SK-N-SH (cell line): ENCODE measurements at regions not wholly inside any gene's neighbourhood (a gene's known extent, or its start where the extent isn't known, plus 50 kb on each side); places are given as distances from the start of the nearest gene placed in this dataset.

ENCODE experiments used
- FOXM1 ChIP-seq: IDR thresholded peaks from 2 replicates; pipeline ENCODE4 v1.4.0; 2012; ENCODE audit warnings: low read depth, mild to moderate bottlenecking
- MAX ChIP-seq: IDR thresholded peaks from 2 replicates; pipeline ENCODE4 v1.4.0; 2012; ENCODE audit warnings: low read depth
- POLR2AphosphoS5 ChIP-seq: IDR thresholded peaks from 2 replicates; pipeline ENCODE4 v1.6.1; 2012; ENCODE audit warnings: low read depth, low read length
- RCOR1 ChIP-seq: fragments of 150-350 bp; IDR thresholded peaks from 2 replicates; pipeline ENCODE4 v1.6.1; 2017; ENCODE audit warnings: antibody characterized with exemption, low read length
- REST ChIP-seq: IDR thresholded peaks from 2 replicates; pipeline ENCODE4 v1.6.1; 2012; ENCODE audit warnings: mild to moderate bottlenecking, low read depth, low read length, moderate library complexity
- SIN3A ChIP-seq: IDR thresholded peaks from 2 replicates; pipeline ENCODE4 v1.6.1; 2012; ENCODE audit warnings: low read depth, mild to moderate bottlenecking, low read length, moderate library complexity, borderline replicate concordance
- SMC3 ChIP-seq: IDR thresholded peaks from 2 replicates; pipeline ENCODE4 v1.6.1; 2012; ENCODE audit warnings: low read depth, low read length, improper control_type of control experiment
- TF ChIP-seq, protein P1 (sequence below): fragments of 150-350 bp; IDR thresholded peaks from 2 replicates; pipeline ENCODE4 v1.6.1; 2017; ENCODE audit warnings: antibody characterized with exemption, low read length, low read depth, borderline replicate concordance
- TF ChIP-seq, protein P2 (sequence below): fragments of 200-600 bp; sonication (generic); IDR thresholded peaks from 2 replicates; pipeline ENCODE4 v1.6.1; 2017; ENCODE audit warnings: antibody characterized with exemption, mild to moderate bottlenecking, moderate library complexity

GRCh38 chr1:13950637-13951036 lies 250.6 kb downstream of the PRDM2 start:
- TF ChIP-seq, protein P1, sequence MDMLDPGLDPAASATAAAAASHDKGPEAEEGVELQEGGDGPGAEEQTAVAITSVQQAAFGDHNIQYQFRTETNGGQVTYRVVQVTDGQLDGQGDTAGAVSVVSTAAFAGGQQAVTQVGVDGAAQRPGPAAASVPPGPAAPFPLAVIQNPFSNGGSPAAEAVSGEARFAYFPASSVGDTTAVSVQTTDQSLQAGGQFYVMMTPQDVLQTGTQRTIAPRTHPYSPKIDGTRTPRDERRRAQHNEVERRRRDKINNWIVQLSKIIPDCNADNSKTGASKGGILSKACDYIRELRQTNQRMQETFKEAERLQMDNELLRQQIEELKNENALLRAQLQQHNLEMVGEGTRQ: no peak
- TF ChIP-seq, protein P2, sequence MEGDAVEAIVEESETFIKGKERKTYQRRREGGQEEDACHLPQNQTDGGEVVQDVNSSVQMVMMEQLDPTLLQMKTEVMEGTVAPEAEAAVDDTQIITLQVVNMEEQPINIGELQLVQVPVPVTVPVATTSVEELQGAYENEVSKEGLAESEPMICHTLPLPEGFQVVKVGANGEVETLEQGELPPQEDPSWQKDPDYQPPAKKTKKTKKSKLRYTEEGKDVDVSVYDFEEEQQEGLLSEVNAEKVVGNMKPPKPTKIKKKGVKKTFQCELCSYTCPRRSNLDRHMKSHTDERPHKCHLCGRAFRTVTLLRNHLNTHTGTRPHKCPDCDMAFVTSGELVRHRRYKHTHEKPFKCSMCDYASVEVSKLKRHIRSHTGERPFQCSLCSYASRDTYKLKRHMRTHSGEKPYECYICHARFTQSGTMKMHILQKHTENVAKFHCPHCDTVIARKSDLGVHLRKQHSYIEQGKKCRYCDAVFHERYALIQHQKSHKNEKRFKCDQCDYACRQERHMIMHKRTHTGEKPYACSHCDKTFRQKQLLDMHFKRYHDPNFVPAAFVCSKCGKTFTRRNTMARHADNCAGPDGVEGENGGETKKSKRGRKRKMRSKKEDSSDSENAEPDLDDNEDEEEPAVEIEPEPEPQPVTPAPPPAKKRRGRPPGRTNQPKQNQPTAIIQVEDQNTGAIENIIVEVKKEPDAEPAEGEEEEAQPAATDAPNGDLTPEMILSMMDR: peak; percentile 37; the same call in 1 of the 2 replicates
- TF ChIP-seq MAX (no peak), FOXM1 (no peak), RCOR1 (no peak), SMC3 (no peak), POLR2AphosphoS5 (no peak), REST (no peak), SIN3A (no peak)
